Fibroblast of mammary gland (primary cell): ENCODE measurements at regions not wholly inside any gene's neighbourhood (a gene's known extent, or its start where the extent isn't known, plus 50 kb on each side); places are given as distances from the start of the nearest gene placed in this dataset.

Experiments used
- DNase-seq: peaks from one replicate; pipeline ENCODE4 v3.0.0-alpha.2; 2010; ENCODE audit warnings: low read depth
- H3K4me3 ChIP-seq: 2 replicates; pipeline ENCODE4 v1.5.1; 2011; ENCODE audit warnings: low read depth, mild to moderate bottlenecking, low read length, moderate library complexity; ENCODE audit not compliant: control insufficient read depth
- TF ChIP-seq, protein P1 (sequence below): conservative IDR thresholded peaks from 2 replicates; pipeline ENCODE4 v1.5.1; 2011; ENCODE audit warnings: low read depth, low read length, inconsistent platforms; ENCODE audit not compliant: control insufficient read depth, insufficient read depth

GRCh38 chr4:136754810-136755530, 777.3 kb downstream of the PCDH18 start:
- no peak for DNase-seq
- TF ChIP-seq, protein P1, sequence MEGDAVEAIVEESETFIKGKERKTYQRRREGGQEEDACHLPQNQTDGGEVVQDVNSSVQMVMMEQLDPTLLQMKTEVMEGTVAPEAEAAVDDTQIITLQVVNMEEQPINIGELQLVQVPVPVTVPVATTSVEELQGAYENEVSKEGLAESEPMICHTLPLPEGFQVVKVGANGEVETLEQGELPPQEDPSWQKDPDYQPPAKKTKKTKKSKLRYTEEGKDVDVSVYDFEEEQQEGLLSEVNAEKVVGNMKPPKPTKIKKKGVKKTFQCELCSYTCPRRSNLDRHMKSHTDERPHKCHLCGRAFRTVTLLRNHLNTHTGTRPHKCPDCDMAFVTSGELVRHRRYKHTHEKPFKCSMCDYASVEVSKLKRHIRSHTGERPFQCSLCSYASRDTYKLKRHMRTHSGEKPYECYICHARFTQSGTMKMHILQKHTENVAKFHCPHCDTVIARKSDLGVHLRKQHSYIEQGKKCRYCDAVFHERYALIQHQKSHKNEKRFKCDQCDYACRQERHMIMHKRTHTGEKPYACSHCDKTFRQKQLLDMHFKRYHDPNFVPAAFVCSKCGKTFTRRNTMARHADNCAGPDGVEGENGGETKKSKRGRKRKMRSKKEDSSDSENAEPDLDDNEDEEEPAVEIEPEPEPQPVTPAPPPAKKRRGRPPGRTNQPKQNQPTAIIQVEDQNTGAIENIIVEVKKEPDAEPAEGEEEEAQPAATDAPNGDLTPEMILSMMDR, result no peak

DNA sequence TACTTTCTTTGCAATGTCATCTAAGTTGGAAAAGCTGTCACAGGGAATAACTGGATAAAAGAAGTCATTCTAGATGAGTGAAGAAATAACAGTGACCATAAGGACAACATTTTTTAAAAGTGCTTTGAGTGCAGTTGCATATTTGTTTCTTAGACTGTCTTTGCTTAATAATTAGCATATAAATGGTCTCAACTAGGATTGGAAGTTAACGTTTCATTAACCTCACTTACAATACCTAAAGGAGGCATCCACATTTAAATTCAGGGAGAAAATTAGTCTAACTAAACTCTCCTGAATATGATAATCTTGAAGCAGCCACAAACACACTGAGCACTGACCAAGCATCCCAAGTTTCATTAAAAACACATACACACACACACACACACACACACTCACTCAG, 780.7 kb downstream of the PCDH18 start:
- TF ChIP-seq, protein P1, result no peak
- no peak overlapping the region for H3K4me3 ChIP-seq
- no peak for DNase-seq

More at GRCh38 chr4:136754810-136755530, 777.3 kb downstream of the PCDH18 start:
- H3K4me3 ChIP-seq, result no peak overlapping the region

- TF ChIP-seq, protein P1, result no peak
- peak; percentile 15 for DNase-seq
- H3K4me3 ChIP-seq, result no peak overlapping the region
These were observed 781.4 kb downstream of the PCDH18 start for GRCh38 chr4:136750897-136751296.

DNA sequence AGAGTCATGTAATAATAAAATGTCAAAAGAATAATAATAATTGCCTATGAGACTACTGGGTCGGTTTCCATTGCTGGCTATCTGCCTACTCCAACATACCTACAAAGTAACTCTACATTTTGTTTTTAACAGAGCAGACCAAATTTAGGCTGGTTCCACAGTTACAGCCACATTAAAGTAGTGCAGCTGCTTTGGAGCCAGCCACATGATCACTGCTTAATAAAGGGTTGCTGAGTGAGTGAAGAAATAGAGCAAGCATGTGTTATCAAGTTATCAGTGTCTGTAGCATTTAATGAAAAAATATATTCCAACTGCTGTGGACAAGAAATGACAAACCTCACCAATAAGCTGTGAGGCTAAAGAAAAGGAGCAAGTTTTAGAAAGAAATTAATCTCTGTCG, 782.3 kb downstream of the PCDH18 start:
- TF ChIP-seq, protein P1, result no peak
- no peak for DNase-seq
- H3K4me3 ChIP-seq, result no peak overlapping the region

DNA sequence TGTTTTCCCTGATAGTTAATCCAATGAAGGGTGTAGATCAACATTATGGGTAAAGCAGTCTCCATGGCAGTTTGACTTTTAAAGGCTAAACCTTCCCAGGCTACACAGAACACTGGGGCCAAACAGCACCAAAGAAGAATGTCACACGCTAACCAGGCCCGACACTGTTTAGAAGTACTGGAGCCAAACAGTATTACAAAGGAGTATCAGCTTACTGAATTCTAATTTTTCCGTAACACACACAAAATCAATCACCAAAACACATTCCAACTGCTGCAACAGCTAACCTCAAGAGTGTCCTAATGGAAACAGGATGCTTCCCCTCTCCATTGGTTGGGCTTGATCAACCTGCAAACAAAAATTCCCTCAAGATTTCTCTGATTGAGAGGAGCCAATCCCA, 783.5 kb downstream of the PCDH18 start:
- DNase-seq, result no peak
- TF ChIP-seq, protein P1, result no peak
- H3K4me3 ChIP-seq, result no peak overlapping the region

- no peak overlapping the region for H3K4me3 ChIP-seq
- no peak for DNase-seq
- TF ChIP-seq, protein P1, result no peak
These were observed 784.1 kb downstream of the PCDH18 start for GRCh38 chr4:136748165-136748564.
